ENCODE measurements at regions not wholly inside any gene's neighbourhood (a gene's known extent, or its start where the extent isn't known, plus 50 kb on each side); places are given as distances from the start of the nearest gene placed in this dataset.
A peak's percentile ranks its signal among the peaks of the same experiment; 100 is the strongest.

- H3K9me3 ChIP-seq (replicated peaks): no peaks in the 10 kb centered on the region
- no peaks in the 10 kb centered on the region for H3K27me3 ChIP-seq (ENCODE audit: low read depth)
- intact Hi-C loops (cut with micrococcal nuclease): no loop called here
- H3K4me3 ChIP-seq: no peak overlapping the region
- H3K4me1 ChIP-seq: peaks cover 25% of the 10 kb centered on the region
- H3K27ac ChIP-seq (replicated peaks): no peak overlapping the region
- H3K36me3 ChIP-seq: peaks cover 29% of the 10 kb centered on the region
- no peak for TF ChIP-seq CTCF (IDR thresholded peaks at IDR 0.05; ENCODE audit: borderline replicate concordance)
- no peak for DNase-seq
Measured at GRCh38 chr15:62832231-62832630, 210.3 kb upstream of the TPM1 start.

- Histone ChIP-seq H3K9me3 (replicated peaks) (no peaks in the 10 kb centered on the region), H3K27me3 (ENCODE audit: low read depth) (no peaks in the 10 kb centered on the region), H3K36me3 (peaks cover 41% of the 10 kb centered on the region), H3K27ac (replicated peaks) (no peak overlapping the region), H3K4me3 (no peak overlapping the region), H3K4me1 (peaks cover 18% of the 10 kb centered on the region)
- no peak for DNase-seq
- no peak for TF ChIP-seq CTCF (IDR thresholded peaks at IDR 0.05; ENCODE audit: borderline replicate concordance)
- intact Hi-C loops (cut with micrococcal nuclease): no loop called here
Measured at GRCh38 chr15:62833646-62834045, 208.9 kb upstream of the TPM1 start.

GRCh38 chr15:62834686-62835329 lies 207.7 kb upstream of the TPM1 start:
- Histone ChIP-seq H3K36me3 (peaks cover 53% of the 10 kb centered on the region), H3K27ac (replicated peaks) (peak overlapping the region; percentile 62), H3K4me1 (peaks cover 18% of the 10 kb centered on the region), H3K9me3 (replicated peaks) (no peaks in the 10 kb centered on the region), H3K4me3 (no peak overlapping the region), H3K27me3 (ENCODE audit: low read depth) (no peaks in the 10 kb centered on the region)
- intact Hi-C loops (cut with micrococcal nuclease): no loop called here
- no peak for DNase-seq
- TF ChIP-seq CTCF (IDR thresholded peaks at IDR 0.05; ENCODE audit: borderline replicate concordance): no peak

- Histone ChIP-seq H3K4me1 (peaks cover 18% of the 10 kb centered on the region), H3K9me3 (replicated peaks) (no peaks in the 10 kb centered on the region), H3K36me3 (peaks cover 58% of the 10 kb centered on the region), H3K4me3 (no peak overlapping the region), H3K27ac (replicated peaks) (peak overlapping the region; percentile 62), H3K27me3 (ENCODE audit: low read depth) (no peaks in the 10 kb centered on the region)
- TF ChIP-seq CTCF (IDR thresholded peaks at IDR 0.05; ENCODE audit: borderline replicate concordance): no peak
- DNase-seq: peak; percentile 46
- intact Hi-C loops (cut with micrococcal nuclease): no loop called here
Measured at GRCh38 chr15:62835351-62835750, 207.2 kb upstream of the TPM1 start.

GRCh38 chr15:62835762-62836161 lies 206.8 kb upstream of the TPM1 start:
- Histone ChIP-seq H3K36me3 (peaks cover 62% of the 10 kb centered on the region), H3K27me3 (ENCODE audit: low read depth) (no peaks in the 10 kb centered on the region), H3K4me3 (no peak overlapping the region), H3K27ac (replicated peaks) (peak overlapping the region; percentile 62), H3K9me3 (replicated peaks) (no peaks in the 10 kb centered on the region), H3K4me1 (peaks cover 18% of the 10 kb centered on the region)
- TF ChIP-seq CTCF (IDR thresholded peaks at IDR 0.05; ENCODE audit: borderline replicate concordance): no peak
- intact Hi-C loops (cut with micrococcal nuclease): no loop called here
- no peak for DNase-seq
